GM12874 (cell line): ENCODE measurements at regions not wholly inside any gene's neighbourhood (a gene's known extent, or its start where the extent isn't known, plus 50 kb on each side); places are given as distances from the start of the nearest gene placed in this dataset.
A peak's percentile ranks its signal among the peaks of the same experiment; 100 is the strongest.

ENCODE experiments used
- TF ChIP-seq, protein P1 (sequence below): IDR thresholded peaks from 2 replicates; pipeline ENCODE4 v1.5.1; 2011; ENCODE audit warnings: low read depth, mild to moderate bottlenecking, control low read depth, low read length, moderate library complexity; ENCODE audit not compliant: insufficient read depth

DNA sequence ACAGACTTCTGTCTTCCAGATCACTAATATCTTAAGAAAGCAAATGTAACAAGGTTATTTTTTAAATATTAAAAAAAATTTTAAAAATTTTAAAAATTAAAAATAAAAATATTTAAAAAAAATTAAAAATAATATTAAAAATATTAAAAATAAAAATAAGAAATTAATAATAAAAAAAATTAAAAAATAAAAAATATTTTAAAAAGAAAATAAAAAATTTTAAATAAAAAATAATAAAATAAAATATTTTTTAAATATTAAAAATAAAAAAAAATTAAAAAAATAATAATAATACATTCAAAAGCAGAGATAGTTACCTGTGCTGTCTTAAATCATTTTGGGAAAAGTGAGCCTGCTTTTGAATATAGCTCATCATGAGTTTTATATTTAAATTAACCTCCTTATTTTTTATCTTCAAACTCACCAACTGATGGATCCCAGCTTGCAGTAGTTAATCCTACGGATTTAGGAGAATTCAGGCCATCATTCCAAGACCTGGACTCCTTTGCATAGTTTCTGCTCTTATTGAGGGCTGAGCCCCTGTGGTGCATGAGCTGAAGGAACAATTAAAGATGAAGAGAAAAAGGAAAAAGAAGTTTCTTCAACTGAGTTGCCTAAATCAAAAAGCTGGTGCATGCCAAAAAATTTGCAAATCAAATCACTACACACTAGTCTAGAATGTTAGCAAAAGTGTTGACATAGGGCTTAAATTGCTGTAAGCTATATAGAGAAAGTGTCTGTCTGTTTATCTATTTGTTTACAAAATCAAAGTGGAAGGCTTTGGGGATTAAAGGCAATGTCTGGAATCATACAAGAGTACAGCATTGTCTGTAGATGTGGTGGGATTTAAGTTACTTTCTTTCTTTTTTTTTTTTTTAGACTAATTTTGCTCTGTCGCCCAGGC is 50.5 kb upstream of the ZNF438 start:
- TF ChIP-seq, protein P1, sequence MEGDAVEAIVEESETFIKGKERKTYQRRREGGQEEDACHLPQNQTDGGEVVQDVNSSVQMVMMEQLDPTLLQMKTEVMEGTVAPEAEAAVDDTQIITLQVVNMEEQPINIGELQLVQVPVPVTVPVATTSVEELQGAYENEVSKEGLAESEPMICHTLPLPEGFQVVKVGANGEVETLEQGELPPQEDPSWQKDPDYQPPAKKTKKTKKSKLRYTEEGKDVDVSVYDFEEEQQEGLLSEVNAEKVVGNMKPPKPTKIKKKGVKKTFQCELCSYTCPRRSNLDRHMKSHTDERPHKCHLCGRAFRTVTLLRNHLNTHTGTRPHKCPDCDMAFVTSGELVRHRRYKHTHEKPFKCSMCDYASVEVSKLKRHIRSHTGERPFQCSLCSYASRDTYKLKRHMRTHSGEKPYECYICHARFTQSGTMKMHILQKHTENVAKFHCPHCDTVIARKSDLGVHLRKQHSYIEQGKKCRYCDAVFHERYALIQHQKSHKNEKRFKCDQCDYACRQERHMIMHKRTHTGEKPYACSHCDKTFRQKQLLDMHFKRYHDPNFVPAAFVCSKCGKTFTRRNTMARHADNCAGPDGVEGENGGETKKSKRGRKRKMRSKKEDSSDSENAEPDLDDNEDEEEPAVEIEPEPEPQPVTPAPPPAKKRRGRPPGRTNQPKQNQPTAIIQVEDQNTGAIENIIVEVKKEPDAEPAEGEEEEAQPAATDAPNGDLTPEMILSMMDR = no peak

GRCh38 chr10:31083765-31084184 is 52.1 kb upstream of the ZNF438 start:
- TF ChIP-seq, protein P1 = peak; percentile 54; the same call in 1 of the 2 replicates

GRCh38 chr10:31087011-31087410 is 55.3 kb upstream of the ZNF438 start:
- TF ChIP-seq, protein P1 = no peak

- TF ChIP-seq, protein P1 = no peak
These were observed 56.2 kb upstream of the ZNF438 start for GRCh38 chr10:31087851-31088250.

DNA sequence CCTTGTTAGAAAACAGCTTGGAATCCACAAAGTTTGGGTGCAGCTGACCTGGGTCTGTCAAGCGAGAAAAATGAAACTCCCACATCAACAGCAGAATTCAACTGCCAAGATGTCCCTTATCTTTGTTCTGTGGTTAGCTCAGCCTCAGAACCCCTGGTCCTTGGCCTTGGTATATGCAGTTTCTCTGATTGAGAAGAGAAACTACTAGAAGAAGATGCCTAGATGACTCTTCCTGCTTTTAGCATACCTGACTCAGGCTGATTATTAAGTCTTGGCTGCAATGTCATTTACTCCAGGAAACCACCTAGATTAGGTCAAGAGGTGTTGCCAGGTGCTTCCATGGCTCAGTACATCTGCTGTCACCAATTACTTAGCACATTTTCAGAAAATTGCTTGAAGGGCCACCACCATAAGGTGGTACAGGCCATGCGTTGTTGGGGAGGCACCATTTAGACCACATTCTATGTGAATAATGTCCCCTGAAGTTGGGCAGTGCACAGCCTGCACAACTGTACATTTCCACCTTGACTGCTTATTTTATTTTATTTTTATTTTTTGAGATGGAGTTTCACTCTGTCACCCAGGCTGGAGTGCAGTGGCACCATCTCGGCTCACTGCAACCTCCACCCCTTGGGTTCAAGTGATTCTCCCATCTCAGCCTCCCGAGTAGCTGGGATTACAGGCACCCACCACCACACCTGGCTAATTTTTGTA is 59.4 kb upstream of the ZNF438 start:
- TF ChIP-seq, protein P1 = no peak

- TF ChIP-seq, protein P1 = no peak
These were observed 64.3 kb upstream of the ZNF438 start for GRCh38 chr10:31095677-31096560.
